Epithelial cell of esophagus (primary cell): ENCODE measurements at regions not wholly inside any gene's neighbourhood (a gene's known extent, or its start where the extent isn't known, plus 50 kb on each side); places are given as distances from the start of the nearest gene placed in this dataset.

ENCODE experiments used
- DNase-seq: peaks from one replicate; pipeline ENCODE4 v3.0.0; 2010; ENCODE audit warnings: low read depth
- H3K4me3 ChIP-seq: 2 replicates; pipeline ENCODE4 v1.5.1; 2011; ENCODE audit warnings: mild to moderate bottlenecking, low read length, control low read depth
- TF ChIP-seq, protein P1 (sequence below): IDR thresholded peaks from 2 replicates; pipeline ENCODE4 v1.5.1; 2011; ENCODE audit warnings: low read depth, mild to moderate bottlenecking, low read length, control low read depth, inconsistent platforms; ENCODE audit not compliant: insufficient read depth; ENCODE audit errors: missing control alignments

DNA sequence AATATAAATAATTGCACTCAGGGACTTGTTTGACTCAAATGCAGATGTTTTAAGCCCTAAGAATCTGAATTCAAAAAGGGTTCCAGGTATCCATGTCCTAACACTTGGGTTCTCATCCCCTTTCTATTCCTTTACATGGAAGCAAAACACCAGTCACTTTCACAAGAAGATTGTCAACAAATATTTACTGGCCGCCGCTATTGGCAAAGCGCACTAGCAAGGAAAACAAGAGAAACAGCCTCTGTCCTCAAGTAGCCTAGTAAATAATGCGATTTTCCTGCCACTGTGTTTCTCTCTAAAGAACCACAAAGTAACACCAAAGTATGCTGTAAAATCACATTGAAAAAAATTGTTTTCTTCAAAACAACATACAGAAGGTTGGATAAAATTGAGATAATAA, 66.7 kb upstream of the EZH2 start:
- no peak overlapping the region for H3K4me3 ChIP-seq
- no peak for DNase-seq
- TF ChIP-seq, protein P1, sequence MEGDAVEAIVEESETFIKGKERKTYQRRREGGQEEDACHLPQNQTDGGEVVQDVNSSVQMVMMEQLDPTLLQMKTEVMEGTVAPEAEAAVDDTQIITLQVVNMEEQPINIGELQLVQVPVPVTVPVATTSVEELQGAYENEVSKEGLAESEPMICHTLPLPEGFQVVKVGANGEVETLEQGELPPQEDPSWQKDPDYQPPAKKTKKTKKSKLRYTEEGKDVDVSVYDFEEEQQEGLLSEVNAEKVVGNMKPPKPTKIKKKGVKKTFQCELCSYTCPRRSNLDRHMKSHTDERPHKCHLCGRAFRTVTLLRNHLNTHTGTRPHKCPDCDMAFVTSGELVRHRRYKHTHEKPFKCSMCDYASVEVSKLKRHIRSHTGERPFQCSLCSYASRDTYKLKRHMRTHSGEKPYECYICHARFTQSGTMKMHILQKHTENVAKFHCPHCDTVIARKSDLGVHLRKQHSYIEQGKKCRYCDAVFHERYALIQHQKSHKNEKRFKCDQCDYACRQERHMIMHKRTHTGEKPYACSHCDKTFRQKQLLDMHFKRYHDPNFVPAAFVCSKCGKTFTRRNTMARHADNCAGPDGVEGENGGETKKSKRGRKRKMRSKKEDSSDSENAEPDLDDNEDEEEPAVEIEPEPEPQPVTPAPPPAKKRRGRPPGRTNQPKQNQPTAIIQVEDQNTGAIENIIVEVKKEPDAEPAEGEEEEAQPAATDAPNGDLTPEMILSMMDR = no peak

- DNase-seq = peak; percentile 68
- no peak overlapping the region for H3K4me3 ChIP-seq
- TF ChIP-seq, protein P1 = no peak
These were observed 61.1 kb upstream of the EZH2 start for GRCh38 chr7:148944935-148945934.

DNA sequence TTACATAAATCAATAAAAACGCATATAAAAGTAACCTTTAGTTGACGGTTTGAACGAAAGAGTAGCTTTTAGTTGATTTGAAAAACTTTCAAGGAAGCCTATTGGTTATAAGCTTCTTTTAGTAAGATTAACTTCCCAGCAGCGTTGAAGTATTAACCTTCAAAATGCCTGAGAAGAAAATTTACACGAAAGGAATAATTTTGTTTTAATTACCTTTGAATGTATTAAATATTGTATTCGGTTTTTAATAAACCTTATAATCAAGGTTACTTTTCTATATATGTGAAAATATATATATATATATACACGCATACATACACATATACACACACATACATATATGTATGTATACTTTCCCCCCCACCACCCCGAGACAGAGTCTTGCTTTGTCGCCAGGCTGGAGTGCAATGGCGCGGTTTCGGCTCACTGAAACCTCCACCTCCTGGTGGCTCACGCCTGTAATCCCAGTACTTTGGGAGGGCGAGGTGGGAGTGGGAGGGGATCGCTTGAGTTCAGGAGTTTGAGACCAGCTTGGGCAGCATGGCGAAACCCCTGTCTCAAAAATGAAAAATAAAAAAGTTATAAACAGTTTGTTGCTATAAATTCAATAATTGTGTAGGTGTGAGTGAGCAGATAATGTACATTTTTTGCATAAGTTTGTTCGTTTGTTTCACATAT, 57.6 kb upstream of the EZH2 start:
- DNase-seq = peak; percentile 82
- H3K4me3 ChIP-seq = peak overlapping the region; percentile 79
- TF ChIP-seq, protein P1 = peak; percentile 68

- H3K4me3 ChIP-seq = peak overlapping the region; percentile 79
- TF ChIP-seq, protein P1 = no peak
- peak; percentile 83 for DNase-seq
These were observed 56.9 kb upstream of the EZH2 start for GRCh38 chr7:148940702-148941597.

DNA sequence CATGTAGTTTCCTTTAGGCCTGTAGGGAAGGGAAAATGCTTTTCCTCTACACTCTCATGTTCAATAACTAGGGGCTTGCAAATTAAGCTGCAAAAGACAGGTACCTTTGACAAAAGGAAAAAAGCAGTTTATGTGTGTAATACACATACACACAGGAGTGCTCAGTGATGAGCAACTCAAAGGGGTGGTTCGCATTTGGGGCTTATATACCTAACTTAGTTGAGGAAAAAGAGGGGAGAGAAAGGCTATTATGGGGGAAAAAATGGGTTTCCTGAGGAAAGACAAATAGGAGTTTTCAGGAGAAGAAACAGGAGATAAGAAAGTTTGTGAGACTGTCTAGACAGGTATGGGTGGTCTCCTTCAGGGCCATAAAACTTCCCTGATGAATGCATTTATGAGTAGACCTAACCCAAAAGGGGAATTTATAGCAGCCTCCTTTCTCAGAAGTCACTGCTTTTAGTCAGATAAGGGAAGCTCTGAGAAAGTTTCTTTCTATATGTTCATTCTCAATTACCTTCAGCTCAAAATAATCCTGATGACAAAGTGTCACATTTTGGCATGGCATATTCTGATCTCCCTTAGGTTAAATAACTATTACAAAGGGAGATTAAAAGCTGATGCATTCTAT, 55.2 kb upstream of the EZH2 start:
- no peak overlapping the region for H3K4me3 ChIP-seq
- TF ChIP-seq, protein P1 = no peak
- no peak for DNase-seq

GRCh38 chr7:148935451-148935850, 51.4 kb upstream of the EZH2 start:
- DNase-seq = no peak
- no peak overlapping the region for H3K4me3 ChIP-seq
- TF ChIP-seq, protein P1 = no peak
